Parathyroid adenoma (tissue), 2 donors: ENCODE measurements at regions not wholly inside any gene's neighbourhood (a gene's known extent, or its start where the extent isn't known, plus 50 kb on each side); places are given as distances from the start of the nearest gene placed in this dataset.
"Not testable (repeated sequence)": the region's sequence is repeated elsewhere in the genome, so short reads cannot be mapped to it uniquely, and the experiment has no call there.

Experiments
- H2AFZ ChIP-seq: fragments of 300-600 bp; sonication (generic); one replicate; pipeline ENCODE4 v1.7.0; 2017; ENCODE audit warnings: antibody characterized with exemption, mild to moderate bottlenecking
- H3K27ac ChIP-seq: fragments of 300-600 bp; sonication (generic); one replicate; pipeline ENCODE4 v1.7.0; 2017
- H3K27me3 ChIP-seq: fragments of 300-600 bp; sonication (generic); one replicate; pipeline ENCODE4 v1.7.0; 2017; ENCODE audit warnings: low read length; ENCODE audit not compliant: control insufficient read depth, insufficient read depth
- H3K36me3 ChIP-seq: fragments of 300-600 bp; sonication (generic); one replicate; pipeline ENCODE4 v1.7.0; 2017; ENCODE audit warnings: low read length; ENCODE audit not compliant: control insufficient read depth, insufficient read depth
- H3K4me1 ChIP-seq: fragments of 300-600 bp; sonication (generic); one replicate; pipeline ENCODE4 v1.7.0; 2017; ENCODE audit warnings: control low read depth
- H3K4me2 ChIP-seq: fragments of 300-600 bp; sonication (generic); one replicate; pipeline ENCODE4 v1.7.0; 2017; ENCODE audit warnings: low read length
- H3K4me3 ChIP-seq: fragments of 300-600 bp; sonication (generic); one replicate; pipeline ENCODE4 v1.7.0; 2017; ENCODE audit warnings: low read depth, low read length
- H3K79me2 ChIP-seq: fragments of 300-600 bp; sonication (generic); one replicate; pipeline ENCODE4 v1.7.0; 2017; ENCODE audit warnings: control low read depth
- H3K9ac ChIP-seq: fragments of 300-600 bp; sonication (generic); one replicate; pipeline ENCODE4 v1.7.0; 2017; ENCODE audit warnings: mild to moderate bottlenecking
- H3K9me3 ChIP-seq: fragments of 300-600 bp; sonication (generic); one replicate; pipeline ENCODE4 v1.7.0; 2017; ENCODE audit warnings: low read length; ENCODE audit not compliant: control insufficient read depth
- donor health status: primary hyperparathyroidism.

GRCh38 chr15:22579213-22579612 lies 120.5 kb downstream of the GOLGA6L22 start:
- not testable (repeated sequence) for H3K4me3 ChIP-seq, H3K36me3 ChIP-seq, H3K4me1 ChIP-seq, H3K27me3 ChIP-seq, H3K9me3 ChIP-seq, H3K9ac ChIP-seq, H3K27ac ChIP-seq, H2AFZ ChIP-seq, H3K79me2 ChIP-seq, H3K4me2 ChIP-seq

GRCh38 chr15:22587391-22587790 lies 128.7 kb downstream of the GOLGA6L22 start:
- H3K4me1 ChIP-seq, H3K79me2 ChIP-seq, H3K27ac ChIP-seq, H3K27me3 ChIP-seq, H3K4me3 ChIP-seq, H3K9me3 ChIP-seq, H3K9ac ChIP-seq, H2AFZ ChIP-seq, H3K36me3 ChIP-seq, H3K4me2 ChIP-seq: not testable (repeated sequence)

- not testable (repeated sequence) for H3K79me2 ChIP-seq, H3K4me3 ChIP-seq
Observed at GRCh38 chr15:22598552-22598951, 139.8 kb downstream of the GOLGA6L22 start.

GRCh38 chr15:22599526-22600320 lies 141.0 kb downstream of the GOLGA6L22 start:
- not testable (repeated sequence) for H3K79me2 ChIP-seq, H3K27me3 ChIP-seq, H3K9ac ChIP-seq, H3K36me3 ChIP-seq, H2AFZ ChIP-seq, H3K4me1 ChIP-seq, H3K9me3 ChIP-seq, H3K4me2 ChIP-seq, H3K4me3 ChIP-seq, H3K27ac ChIP-seq

More at GRCh38 chr15:22598552-22598951, 139.8 kb downstream of the GOLGA6L22 start:
- not testable (repeated sequence) for H3K27me3 ChIP-seq, H2AFZ ChIP-seq, H3K9ac ChIP-seq, H3K4me1 ChIP-seq, H3K36me3 ChIP-seq, H3K9me3 ChIP-seq, H3K4me2 ChIP-seq, H3K27ac ChIP-seq

GRCh38 chr15:22616976-22617375 lies 158.3 kb downstream of the GOLGA6L22 start:
- H3K9ac ChIP-seq, H3K9me3 ChIP-seq, H3K4me3 ChIP-seq, H3K4me1 ChIP-seq, H3K36me3 ChIP-seq, H3K4me2 ChIP-seq, H2AFZ ChIP-seq, H3K27ac ChIP-seq, H3K27me3 ChIP-seq, H3K79me2 ChIP-seq: not testable (repeated sequence)

- H3K4me2 ChIP-seq, H3K27me3 ChIP-seq: not testable (repeated sequence)
Observed at GRCh38 chr15:22631789-22632188, 154.7 kb upstream of the NIPA1 start.

GRCh38 chr15:22639983-22640382 lies 146.5 kb upstream of the NIPA1 start:
- not testable (repeated sequence) for H3K4me1 ChIP-seq, H3K79me2 ChIP-seq, H3K27me3 ChIP-seq, H3K4me2 ChIP-seq, H3K36me3 ChIP-seq, H2AFZ ChIP-seq, H3K9me3 ChIP-seq, H3K9ac ChIP-seq, H3K27ac ChIP-seq, H3K4me3 ChIP-seq

More at GRCh38 chr15:22631789-22632188, 154.7 kb upstream of the NIPA1 start:
- not testable (repeated sequence) for H3K9ac ChIP-seq, H3K27ac ChIP-seq, H3K4me3 ChIP-seq, H3K4me1 ChIP-seq, H3K36me3 ChIP-seq, H3K79me2 ChIP-seq, H3K9me3 ChIP-seq, H2AFZ ChIP-seq

- not testable (repeated sequence) for H3K36me3 ChIP-seq, H3K4me1 ChIP-seq, H3K9ac ChIP-seq, H3K27ac ChIP-seq, H3K9me3 ChIP-seq, H3K4me3 ChIP-seq, H2AFZ ChIP-seq, H3K27me3 ChIP-seq, H3K79me2 ChIP-seq, H3K4me2 ChIP-seq
Observed at GRCh38 chr15:22649458-22649857, 137.0 kb upstream of the NIPA1 start.

GRCh38 chr15:22651179-22651578 lies 135.3 kb upstream of the NIPA1 start:
- not testable (repeated sequence) for H3K27ac ChIP-seq, H3K27me3 ChIP-seq, H3K9me3 ChIP-seq, H2AFZ ChIP-seq, H3K9ac ChIP-seq, H3K4me3 ChIP-seq, H3K79me2 ChIP-seq, H3K36me3 ChIP-seq, H3K4me2 ChIP-seq, H3K4me1 ChIP-seq

- Histone ChIP-seq H3K27ac (peak overlapping the region; percentile 77), H3K4me2 (peak overlapping the region; percentile 38), H3K4me3 (peak overlapping the region; percentile 50), H2AFZ (peak overlapping the region; percentile 74)
- not testable (repeated sequence) for H3K27me3 ChIP-seq, H3K9ac ChIP-seq, H3K4me1 ChIP-seq, H3K9me3 ChIP-seq, H3K79me2 ChIP-seq, H3K36me3 ChIP-seq
Observed at GRCh38 chr15:22664294-22665058, 122.0 kb upstream of the NIPA1 start.
